H1 (cell line): ENCODE measurements at regions not wholly inside any gene's neighbourhood (a gene's known extent, or its start where the extent isn't known, plus 50 kb on each side); places are given as distances from the start of the nearest gene placed in this dataset.

ENCODE experiments used
- CTCF ChIA-PET: fragments of 300-600 bp; sonication (Branson Sonifier 250); formaldehyde crosslinking; loops from one replicate; lab custom pipeline; 2021; ENCODE audit not compliant: partially characterized antibody; lab: Charles Lee
- POLR2A ChIA-PET: fragments of 300-600 bp; sonication (Branson Sonifier 250); formaldehyde crosslinking; loops from one replicate; lab custom pipeline; 2021; ENCODE audit warnings: inconsistent platforms; ENCODE audit not compliant: partially characterized antibody; lab: Charles Lee
- DNase-seq, 2 experiments: peaks; one replicate each; pipeline versions ENCODE4 v3.0.0 to v3.0.0-alpha.2; 2010 to 2022; ENCODE audit warnings: low spot score in 2 of 2, low read depth in 1 of 2, mixed read lengths in 1 of 2
- FAIRE-seq: peaks from 2 replicates; lab custom pipeline; 2011; peaks lifted over from hg19 to GRCh38; lab: Jason Lieb, UNC
- H2AFZ ChIP-seq: 2 replicates; pipeline ENCODE4 v1.8.1; 2012; ENCODE audit warnings: low read length, inconsistent platforms
- H2AK5ac ChIP-seq: 2 replicates; pipeline ENCODE4 v1.6.1; 2013; ENCODE audit warnings: low read depth, low read length
- H2BK120ac ChIP-seq: replicated peaks from 2 replicates; pipeline ENCODE3; 2013; ENCODE audit warnings: low read depth, low read length, inconsistent platforms
- H2BK12ac ChIP-seq: 2 replicates; pipeline ENCODE4 v1.6.1; 2013; ENCODE audit warnings: low read depth, low read length
- H2BK15ac ChIP-seq: 2 replicates; pipeline ENCODE4 v1.6.1; 2013; ENCODE audit warnings: low read length
- H2BK20ac ChIP-seq: 2 replicates; pipeline ENCODE4 v1.6.1; 2013; ENCODE audit warnings: low read length
- H2BK5ac ChIP-seq: 2 replicates; pipeline ENCODE4 v1.6.1; 2013; ENCODE audit warnings: low read depth, low read length
- H3K14ac ChIP-seq: 2 replicates; pipeline ENCODE4 v1.6.1; 2013; ENCODE audit warnings: inconsistent platforms; ENCODE audit not compliant: insufficient read length
- H3K18ac ChIP-seq: 2 replicates; pipeline ENCODE4 v1.6.1; 2013; ENCODE audit warnings: low read length; ENCODE audit errors: extremely low read depth
- H3K23ac ChIP-seq: 2 replicates; pipeline ENCODE4 v1.6.1; 2013; ENCODE audit warnings: inconsistent platforms; ENCODE audit not compliant: insufficient read length
- H3K23me2 ChIP-seq: 2 replicates; pipeline ENCODE4 v1.6.1; 2013; ENCODE audit warnings: low read depth, low read length
- H3K27ac ChIP-seq: 2 replicates; pipeline ENCODE4 v1.6.1; 2011; ENCODE audit warnings: low read depth, low read length, inconsistent platforms
- H3K27me3 ChIP-seq, 4 experiments: replicated peaks in 1 of 4; 1 replicate in 1 of 4; 2 replicates in 3 of 4; pipeline versions ENCODE4 v1.6.1 to v1.8.1; 2011 to 2013; ENCODE audit warnings: low read length in 3 of 4, mild to moderate bottlenecking in 3 of 4, inconsistent platforms in 2 of 4, mixed read lengths in 2 of 4, moderate library complexity in 1 of 4; ENCODE audit not compliant: control insufficient read depth in 3 of 4, insufficient read depth in 3 of 4; ENCODE audit errors: extremely low read depth in 1 of 4
- H3K36me3 ChIP-seq, 4 experiments: 2 replicates each; pipeline versions ENCODE4 v1.6.1 to v1.8.1; 2011 to 2013; ENCODE audit warnings: mild to moderate bottlenecking in 4 of 4, low read length in 3 of 4, moderate library complexity in 2 of 4, control low read depth in 1 of 4, inconsistent platforms in 1 of 4; ENCODE audit not compliant: insufficient read depth in 4 of 4, control insufficient read depth in 2 of 4
- H3K4ac ChIP-seq: replicated peaks from 2 replicates; pipeline ENCODE3; 2013; ENCODE audit warnings: low read length, low read depth, mixed read lengths, inconsistent platforms; ENCODE audit not compliant: insufficient read length
- H3K4me1 ChIP-seq, 4 experiments: replicated peaks in 1 of 4; 1 replicate in 1 of 4; 2 replicates in 3 of 4; pipeline versions ENCODE4 v1.6.1 to v1.8.1; 2011 to 2013; ENCODE audit warnings: low read length in 3 of 4, inconsistent platforms in 2 of 4, mixed read lengths in 1 of 4; ENCODE audit not compliant: insufficient read depth in 4 of 4, control insufficient read depth in 3 of 4
- H3K4me2 ChIP-seq, 2 experiments: 2 replicates each; pipeline versions ENCODE4 v1.6.1 to v1.8.1; 2011 to 2013; ENCODE audit warnings: low read depth in 2 of 2, low read length in 2 of 2, control low read depth in 1 of 2, inconsistent platforms in 1 of 2, mild to moderate bottlenecking in 1 of 2; ENCODE audit not compliant: insufficient read depth in 1 of 2
- H3K4me3 ChIP-seq, 4 experiments: fragments of 200-600, 300-600 bp in 1 of 4; sonication (generic), shearing (Covaris generic), sonication (Bioruptor Twin) in 1 of 4; 2 replicates each; pipeline versions ENCODE4 v1.5.1 to v1.8.1; 2011 to 2016; ENCODE audit warnings: low read length in 4 of 4, low read depth in 3 of 4, control low read depth in 2 of 4, inconsistent platforms in 2 of 4, mild to moderate bottlenecking in 2 of 4, mixed read lengths in 1 of 4, moderate library complexity in 1 of 4; ENCODE audit not compliant: insufficient read depth in 2 of 4; ENCODE audit errors: extremely low read depth in 1 of 4
- H3K56ac ChIP-seq: replicated peaks from 2 replicates; pipeline ENCODE3; 2013; ENCODE audit warnings: low read depth, mild to moderate bottlenecking, mixed read lengths, low read length, inconsistent platforms; ENCODE audit not compliant: insufficient read length
- H3K79me1 ChIP-seq: 2 replicates; pipeline ENCODE4 v1.6.1; 2013; ENCODE audit warnings: low read depth, low read length, control low read depth
- H3K79me2 ChIP-seq, 2 experiments: 2 replicates each; pipeline versions ENCODE4 v1.6.1 to v1.8.1; 2012 to 2013; ENCODE audit warnings: low read length in 2 of 2, mild to moderate bottlenecking in 2 of 2, inconsistent platforms in 1 of 2; ENCODE audit not compliant: insufficient read depth in 2 of 2, control insufficient read depth in 1 of 2
- H3K9ac ChIP-seq, 4 experiments: replicated peaks in 1 of 4; 1 replicate in 1 of 4; 2 replicates in 3 of 4; pipeline versions ENCODE4 v1.6.1 to v1.8.1; 2011 to 2013; ENCODE audit warnings: low read depth in 3 of 4, low read length in 3 of 4, control low read depth in 2 of 4, mild to moderate bottlenecking in 2 of 4, moderate library complexity in 2 of 4, inconsistent platforms in 1 of 4; ENCODE audit errors: extremely low read depth in 1 of 4
- H3K9me3 ChIP-seq, 2 experiments: 2 replicates each; pipeline versions ENCODE4 v1.6.1 to v1.8.1; 2012 to 2013; ENCODE audit warnings: mild to moderate bottlenecking in 2 of 2, moderate library complexity in 2 of 2, control low read depth in 1 of 2, inconsistent platforms in 1 of 2, low read depth in 1 of 2, low read length in 1 of 2, mixed read lengths in 1 of 2; ENCODE audit not compliant: insufficient read depth in 2 of 2
- H4K20me1 ChIP-seq, 2 experiments: replicated peaks in 1 of 2; 2 replicates each; pipeline versions ENCODE3 to v1.8.1; 2011 to 2013; ENCODE audit warnings: inconsistent platforms in 2 of 2, low read length in 2 of 2, mild to moderate bottlenecking in 1 of 2; ENCODE audit not compliant: insufficient read depth in 2 of 2, control insufficient read depth in 1 of 2
- H4K5ac ChIP-seq: 2 replicates; pipeline ENCODE4 v1.6.1; 2013; ENCODE audit warnings: low read length, low read depth, mixed read lengths, inconsistent platforms; ENCODE audit not compliant: insufficient read length
- H4K8ac ChIP-seq: 2 replicates; pipeline ENCODE4 v1.8.0; 2013; ENCODE audit warnings: mild to moderate bottlenecking, moderate library complexity, low read length, inconsistent platforms; ENCODE audit not compliant: insufficient read depth; ENCODE audit errors: extremely low read depth
- H4K91ac ChIP-seq: replicated peaks from 2 replicates; pipeline ENCODE3; 2013; ENCODE audit warnings: low read length, mixed read lengths, inconsistent platforms; ENCODE audit not compliant: insufficient read length
- CHD2 ChIP-seq: IDR thresholded peaks from 2 replicates; pipeline ENCODE4 v1.6.1; 2012; ENCODE audit warnings: low read length, improper control_type of control experiment
- GTF2F1 ChIP-seq: IDR thresholded peaks from 2 replicates; pipeline ENCODE4 v1.6.1; 2012; ENCODE audit warnings: low read depth, low read length, improper control_type of control experiment, borderline replicate concordance
- HDAC6 ChIP-seq: IDR thresholded peaks from one replicate; pipeline ENCODE4 v1.7.1; 2012; ENCODE audit warnings: low read depth, mild to moderate bottlenecking, inconsistent platforms, low read length, moderate library complexity
- NRF1 ChIP-seq: IDR thresholded peaks from 2 replicates; pipeline ENCODE4 v1.6.1; 2011; ENCODE audit warnings: mild to moderate bottlenecking, low read depth, low read length, improper control_type of control experiment
- SIN3A ChIP-seq, 2 experiments: IDR thresholded peaks in 1 of 2; conservative IDR thresholded peaks in 1 of 2; 2 replicates each; pipeline ENCODE4 v1.6.1; 2011 to 2012; ENCODE audit warnings: low read length in 2 of 2, improper control_type of control experiment in 1 of 2, low read depth in 1 of 2, mild to moderate bottlenecking in 1 of 2
- WGBS, 2 experiments: shearing (Covaris generic) in 1 of 2; methylation state at CpG; one replicate each; pipeline versions ENCODE4 v1.1.6 to v1.1.7; 2013 to 2015; ENCODE audit warnings: low lambda C conversion rate in 2 of 2, mixed read lengths in 2 of 2, inconsistent platforms in 1 of 2, low coverage in 1 of 2, missing lambda C conversion rate in 1 of 2; ENCODE audit not compliant: insufficient replicate concordance in 2 of 2, insufficient coverage in 1 of 2, insufficient read length in 1 of 2; ENCODE audit errors: extremely low coverage in 1 of 2, missing lambda C conversion rate in 1 of 2; 5-methylcytosine and 5-hydroxymethylcytosine counted together

DNA sequence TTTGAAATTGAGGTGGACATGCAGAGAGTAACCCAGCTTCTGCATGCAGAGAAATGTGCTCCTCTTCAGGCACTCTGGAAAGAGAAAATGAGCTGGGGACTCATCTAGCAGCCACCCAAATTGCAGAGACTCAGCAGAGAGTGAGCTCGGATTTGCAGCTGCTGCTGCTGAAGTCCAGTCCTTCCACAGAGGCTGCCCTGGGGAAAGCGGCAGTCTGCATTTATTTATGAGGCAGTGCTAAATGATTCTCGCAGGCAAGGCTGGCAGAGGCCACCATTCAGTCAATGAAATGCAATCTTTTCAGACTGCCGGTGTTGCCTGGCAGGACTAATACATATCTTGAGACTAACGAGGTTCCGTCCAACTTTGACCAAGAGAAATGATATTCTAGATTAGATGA is 404.8 kb downstream of the NLGN4X start:
- H2BK5ac ChIP-seq: no peak overlapping the region
- no peaks in the 10 kb centered on the region for H3K27me3 ChIP-seq
- POLR2A ChIA-PET: no interaction called here
- no peak overlapping the region for H2BK12ac ChIP-seq
- H3K4me3 ChIP-seq: no peak overlapping the region
- CTCF ChIA-PET: no interaction called here
- no peaks in the 10 kb centered on the region for H3K79me2 ChIP-seq
- no peak overlapping the region for H3K9ac ChIP-seq
- H2AFZ ChIP-seq: no peak overlapping the region
- H3K14ac ChIP-seq: no peak overlapping the region
- H3K4ac ChIP-seq: no peak overlapping the region
- no peak overlapping the region for H3K27ac ChIP-seq
- no peaks in the 10 kb centered on the region for H3K4me1 ChIP-seq
- no peaks in the 10 kb centered on the region for H3K23me2 ChIP-seq
- H4K8ac ChIP-seq: no peak overlapping the region
- no peak for FAIRE-seq
- DNase-seq: no peak
- H4K91ac ChIP-seq: no peak overlapping the region
- no peak overlapping the region for H4K5ac ChIP-seq
- no peaks in the 10 kb centered on the region for H3K79me1 ChIP-seq
- TF ChIP-seq HDAC6 (no peak), SIN3A (conservative IDR thresholded peaks at IDR 0.05 in 1 of 2, IDR thresholded peaks at IDR 0.05 in 1 of 2; ENCODE audit: low read depth in 1 of 2, low read length in 2 of 2) (no peak), GTF2F1 (no peak), CHD2 (no peak), NRF1 (no peak)
- TF ChIP-seq, all 59 proteins: peak for 0
- Histone ChIP-seq H3K23ac (no peak overlapping the region), H4K20me1 (no peaks in the 10 kb centered on the region), H2BK20ac (no peak overlapping the region), H2BK120ac (no peak overlapping the region), H2AK5ac (no peak overlapping the region), H3K9me3 (no peaks in the 10 kb centered on the region), H3K4me2 (no peak overlapping the region), H3K36me3 (no peaks in the 10 kb centered on the region), H3K18ac (no peak overlapping the region), H3K56ac (no peak overlapping the region), H2BK15ac (no peak overlapping the region)
- 83% methylated on average over 6 of the region's 6 CpGs; no CpG with 5 or more reads in 1 of the 2 experiments for WGBS, 2 experiments
